GM12892 (cell line): ENCODE measurements at regions not wholly inside any gene's neighbourhood (a gene's known extent, or its start where the extent isn't known, plus 50 kb on each side); places are given as distances from the start of the nearest gene placed in this dataset.
"Not testable (repeated sequence)": the region's sequence is repeated elsewhere in the genome, so short reads cannot be mapped to it uniquely, and the experiment has no call there.

Experiments used
- DNase-seq: peaks from one replicate; pipeline ENCODE4 v3.0.0; 2011; ENCODE audit not compliant: insufficient read length
- FAIRE-seq: peaks from 2 replicates; lab custom pipeline; 2011; peaks lifted over from hg19 to GRCh38; lab: Jason Lieb, UNC
- POLR2A ChIP-seq: IDR thresholded peaks from 2 replicates; pipeline ENCODE4 v1.6.1; 2011; ENCODE audit warnings: low read depth, low read length, control low read depth
- POLR2AphosphoS5 ChIP-seq: IDR thresholded peaks from 2 replicates; pipeline ENCODE4 v1.6.1; 2011; ENCODE audit warnings: low read depth, low read length, control low read depth
- TAF1 ChIP-seq: IDR thresholded peaks from 2 replicates; pipeline ENCODE4 v1.6.1; 2011; ENCODE audit warnings: low read depth, mild to moderate bottlenecking, control low read depth, low read length, borderline replicate concordance

- TF ChIP-seq POLR2AphosphoS5 (no peak), POLR2A (no peak), TAF1 (no peak)
- DNase-seq (no peak), FAIRE-seq (no peak)
Observed at GRCh38 chr6:4488389-4488788, 287.8 kb upstream of the CDYL start.

DNA sequence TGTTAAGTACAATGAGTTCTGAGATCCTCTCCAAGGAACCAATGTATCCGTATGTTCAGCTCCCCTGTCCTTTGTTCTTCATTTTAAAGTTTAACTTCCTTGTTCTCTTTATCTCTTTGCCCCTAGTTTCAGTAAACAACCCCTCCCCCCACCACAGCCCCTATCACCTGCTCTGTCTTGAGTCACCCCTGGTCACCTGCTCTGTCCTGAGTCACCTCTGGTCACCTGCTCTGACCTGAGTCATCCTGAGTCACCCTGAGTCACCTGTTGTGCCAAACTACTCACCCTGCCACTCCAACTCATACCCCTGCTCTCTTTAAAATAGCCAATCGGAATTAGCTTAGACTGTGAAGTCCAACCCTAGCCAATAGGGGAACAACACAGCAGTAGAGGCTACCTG lies 288.7 kb upstream of the CDYL start:
- FAIRE-seq = no peak
- no peak for TF ChIP-seq TAF1
- DNase-seq = no peak

DNA sequence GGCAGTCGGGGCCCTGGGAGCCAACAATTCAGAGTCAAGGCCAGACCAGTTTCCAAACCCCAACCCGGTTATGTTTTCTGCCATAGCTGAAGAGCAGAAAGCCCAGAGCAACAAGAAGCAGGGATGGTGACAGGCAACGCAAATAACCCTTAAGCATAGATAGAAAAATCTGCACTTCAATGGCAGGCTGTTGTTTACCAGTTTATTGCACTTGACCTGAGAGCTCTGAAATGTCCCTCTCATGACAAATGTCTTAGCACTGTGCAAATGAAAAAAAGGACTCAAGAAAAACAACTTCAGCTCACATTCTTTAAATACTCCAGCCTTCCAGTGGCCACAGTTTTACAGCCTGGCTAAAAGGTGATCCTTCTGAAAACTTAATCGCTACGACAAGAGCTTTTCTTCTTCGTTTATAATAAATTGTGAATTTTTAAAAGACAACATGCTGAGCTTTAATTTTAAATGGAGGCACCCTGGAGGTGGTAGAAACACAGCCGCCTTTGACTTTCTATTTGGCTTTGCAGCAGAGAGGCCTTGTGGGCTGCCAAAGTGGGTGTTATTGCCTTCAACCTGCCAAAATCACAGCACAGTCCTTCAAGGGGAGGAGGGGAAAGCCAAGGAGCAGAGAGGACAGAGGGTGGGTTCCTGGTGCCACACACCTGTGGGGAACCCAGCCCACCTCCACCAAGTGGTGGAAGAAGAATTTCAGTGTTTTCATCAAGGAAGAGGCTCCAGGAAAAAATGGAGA lies 289.5 kb upstream of the CDYL start:
- TF ChIP-seq TAF1 (no peak), POLR2AphosphoS5 (no peak), POLR2A (no peak)
- FAIRE-seq = no peak
- no peak for DNase-seq

DNA sequence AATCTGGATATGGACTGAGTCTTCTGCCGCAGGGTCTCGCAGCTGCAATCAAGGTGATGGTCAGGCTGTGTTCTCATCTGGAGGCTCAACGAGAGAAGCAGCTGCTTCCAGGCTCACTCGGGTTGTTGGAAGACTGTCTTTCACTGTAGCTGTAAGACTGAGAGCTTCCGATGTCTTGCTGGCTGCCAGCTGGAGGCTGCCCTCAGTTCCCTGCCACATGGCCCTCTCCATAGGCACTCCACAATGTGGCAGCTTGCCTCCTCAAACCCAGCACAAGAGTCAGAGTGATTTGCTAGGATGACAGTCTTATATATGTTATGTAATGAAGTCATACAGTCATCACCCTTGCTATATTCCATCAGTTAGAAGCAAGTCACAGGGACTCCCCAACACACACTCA lies 290.5 kb upstream of the CDYL start:
- no peak for TF ChIP-seq POLR2A
- FAIRE-seq (no peak), DNase-seq (no peak)

GRCh38 chr6:4482461-4482860 lies 293.7 kb upstream of the CDYL start:
- DNase-seq (no peak), FAIRE-seq (no peak)

DNA sequence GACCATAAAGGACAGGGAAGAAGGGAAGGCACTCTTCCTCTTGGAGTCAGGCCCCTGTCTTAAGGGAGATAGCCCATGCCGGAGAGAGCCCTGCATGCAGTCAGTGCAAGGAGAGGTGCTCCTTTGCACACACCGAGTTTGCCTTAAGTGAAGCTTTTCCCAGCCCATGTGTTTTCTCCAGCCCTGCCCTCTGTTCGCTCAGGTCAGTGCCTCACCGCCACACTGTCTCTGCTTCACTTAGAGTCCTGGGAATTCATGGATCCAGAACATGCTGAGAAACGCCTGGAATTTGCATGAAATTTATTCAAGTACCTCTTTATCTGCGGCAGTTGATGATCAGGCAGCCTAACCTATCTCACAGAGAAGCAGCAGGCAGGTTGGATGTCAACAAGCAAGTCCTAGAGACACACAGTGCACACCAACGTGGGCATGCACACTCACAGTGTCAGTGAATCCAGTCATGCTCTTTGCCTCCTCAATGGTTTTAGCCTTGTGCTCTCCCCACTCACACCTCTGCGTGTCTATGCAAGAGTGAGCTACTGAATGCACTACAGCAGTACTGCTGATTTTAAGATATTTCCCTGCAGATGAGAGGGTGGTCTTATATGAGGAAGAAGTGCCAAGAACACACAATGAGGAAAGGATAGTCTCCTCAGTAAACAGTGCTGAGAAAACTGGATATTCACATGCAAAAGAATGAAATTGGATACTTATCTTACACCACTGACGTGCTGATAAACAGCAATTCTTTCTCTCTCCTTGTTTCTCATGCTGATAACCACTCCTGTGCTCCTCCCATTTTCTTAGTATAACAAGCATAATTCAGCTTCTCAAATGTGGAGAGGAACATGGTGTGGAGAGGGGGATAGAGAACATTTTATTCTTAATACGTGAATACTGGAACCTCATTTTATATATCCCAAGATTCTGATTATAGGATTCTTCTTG lies 295.1 kb upstream of the CDYL start:
- DNase-seq (no peak), FAIRE-seq (no peak)
- TF ChIP-seq POLR2AphosphoS5 (no peak), TAF1 (no peak), POLR2A (no peak)

More at GRCh38 chr6:4482461-4482860, 293.7 kb upstream of the CDYL start:
- TF ChIP-seq POLR2A (no peak), TAF1 (no peak), POLR2AphosphoS5 (no peak)

GRCh38 chr6:4478098-4478497 lies 298.1 kb upstream of the CDYL start:
- no peak for DNase-seq
- no peak for FAIRE-seq
- TF ChIP-seq TAF1 (no peak), POLR2AphosphoS5 (no peak), POLR2A (no peak)

DNA sequence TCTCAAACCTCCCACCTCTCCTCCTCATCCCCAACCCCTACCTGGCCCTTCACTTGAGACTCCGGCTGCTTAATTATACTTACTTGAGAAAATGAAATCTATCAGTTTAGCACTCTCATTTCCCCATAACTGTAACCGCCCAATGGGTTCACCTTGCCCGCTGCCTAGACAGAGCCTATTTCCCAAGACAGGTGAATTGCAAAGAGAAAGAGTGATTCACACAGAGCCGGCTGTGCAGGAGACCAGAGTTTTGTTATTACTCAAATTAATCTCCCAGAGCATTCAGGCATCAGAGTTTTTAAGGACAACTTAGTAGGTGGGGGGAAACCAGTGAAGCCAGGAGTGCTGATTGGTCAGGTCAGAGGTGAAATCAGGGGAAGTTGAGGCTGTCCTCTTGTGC lies 301.4 kb upstream of the CDYL start:
- TF ChIP-seq POLR2A (no peak), TAF1 (no peak), POLR2AphosphoS5 (no peak)
- FAIRE-seq = no peak
- no peak for DNase-seq

GRCh38 chr6:4472969-4473642 lies 303.1 kb upstream of the CDYL start:
- DNase-seq (no peak), FAIRE-seq (no peak)
- no peak for TF ChIP-seq POLR2A
- no peak for TF ChIP-seq POLR2AphosphoS5
- no peak for TF ChIP-seq TAF1

DNA sequence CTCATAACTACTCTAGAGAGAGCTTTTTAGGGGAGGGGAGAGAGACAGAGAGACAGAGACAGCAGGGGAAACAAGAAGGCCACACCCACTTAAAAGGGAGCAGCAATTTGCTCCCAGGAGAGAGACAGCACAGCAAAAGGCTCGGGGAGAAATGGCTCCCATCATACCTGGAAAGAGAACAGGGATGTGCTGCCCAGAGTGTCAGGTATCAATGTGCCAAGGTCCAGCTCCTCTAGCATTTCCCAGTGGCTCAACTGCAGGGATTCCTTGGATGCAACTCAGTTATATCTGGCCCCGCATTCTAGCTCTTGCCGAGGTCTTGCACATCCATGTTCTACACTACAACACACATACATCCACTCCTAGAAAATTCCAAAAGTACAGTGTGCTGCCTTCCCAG lies 304.0 kb upstream of the CDYL start:
- DNase-seq (no peak), FAIRE-seq (no peak)
- TF ChIP-seq POLR2A (no peak), TAF1 (no peak), POLR2AphosphoS5 (no peak)

DNA sequence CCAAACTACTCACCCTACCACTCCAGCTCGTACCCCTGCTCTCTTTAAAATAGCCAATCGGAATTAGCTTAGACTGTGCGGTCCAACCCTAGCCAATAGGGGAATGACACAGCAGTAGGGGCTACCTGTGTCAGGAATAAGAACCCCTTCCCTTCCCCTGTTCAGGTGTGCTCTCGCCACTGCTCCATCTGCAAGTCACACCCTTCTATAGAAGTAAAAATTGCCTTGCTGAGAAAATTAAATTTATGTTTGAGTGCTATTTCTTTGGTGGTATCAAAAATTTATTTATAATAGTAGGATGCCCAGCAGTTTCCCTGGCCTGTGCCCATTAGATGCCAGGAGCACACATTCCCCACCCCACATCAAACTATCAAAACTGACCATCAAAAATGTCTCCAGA lies 304.7 kb upstream of the CDYL start:
- FAIRE-seq, DNase-seq: not testable (repeated sequence)

- FAIRE-seq (no peak), DNase-seq (no peak)
- TF ChIP-seq POLR2A (no peak), POLR2AphosphoS5 (no peak)
Observed at GRCh38 chr6:4470698-4471210, 305.4 kb upstream of the CDYL start.
